OCI-LY7 (cell line): ENCODE measurements at regions not wholly inside any gene's neighbourhood (a gene's known extent, or its start where the extent isn't known, plus 50 kb on each side); places are given as distances from the start of the nearest gene placed in this dataset.

Experiments
- EZH2phosphoT487 ChIP-seq: fragments of 200-600 bp; sonication (generic); IDR thresholded peaks from 2 replicates; pipeline ENCODE4 v1.6.1; 2018; ENCODE audit warnings: low read depth, borderline replicate concordance, mild to moderate bottlenecking, mixed run types, antibody characterized with exemption, low read length, moderate library complexity, mixed read lengths
- TF ChIP-seq, protein P1 (sequence below): fragments of 200-600 bp; sonication (generic); conservative IDR thresholded peaks from 2 replicates; pipeline ENCODE4 v1.5.1; 2014; ENCODE audit warnings: mild to moderate bottlenecking, antibody characterized with exemption, low read length, moderate library complexity, mixed read lengths

- TF ChIP-seq, protein P1, sequence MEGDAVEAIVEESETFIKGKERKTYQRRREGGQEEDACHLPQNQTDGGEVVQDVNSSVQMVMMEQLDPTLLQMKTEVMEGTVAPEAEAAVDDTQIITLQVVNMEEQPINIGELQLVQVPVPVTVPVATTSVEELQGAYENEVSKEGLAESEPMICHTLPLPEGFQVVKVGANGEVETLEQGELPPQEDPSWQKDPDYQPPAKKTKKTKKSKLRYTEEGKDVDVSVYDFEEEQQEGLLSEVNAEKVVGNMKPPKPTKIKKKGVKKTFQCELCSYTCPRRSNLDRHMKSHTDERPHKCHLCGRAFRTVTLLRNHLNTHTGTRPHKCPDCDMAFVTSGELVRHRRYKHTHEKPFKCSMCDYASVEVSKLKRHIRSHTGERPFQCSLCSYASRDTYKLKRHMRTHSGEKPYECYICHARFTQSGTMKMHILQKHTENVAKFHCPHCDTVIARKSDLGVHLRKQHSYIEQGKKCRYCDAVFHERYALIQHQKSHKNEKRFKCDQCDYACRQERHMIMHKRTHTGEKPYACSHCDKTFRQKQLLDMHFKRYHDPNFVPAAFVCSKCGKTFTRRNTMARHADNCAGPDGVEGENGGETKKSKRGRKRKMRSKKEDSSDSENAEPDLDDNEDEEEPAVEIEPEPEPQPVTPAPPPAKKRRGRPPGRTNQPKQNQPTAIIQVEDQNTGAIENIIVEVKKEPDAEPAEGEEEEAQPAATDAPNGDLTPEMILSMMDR = no peak
- TF ChIP-seq EZH2phosphoT487 = no peak
These were observed 141.8 kb upstream of the G2E3 start for GRCh38 chr14:30417121-30417520.
